Heart left ventricle (tissue), 16 donors: ENCODE measurements at regions not wholly inside any gene's neighbourhood (a gene's known extent, or its start where the extent isn't known, plus 50 kb on each side); places are given as distances from the start of the nearest gene placed in this dataset.

ENCODE experiments used
- ATAC-seq, 4 donors: fragments of 200-7000 bp; cut with Tn5 transposase; one replicate each; pipeline ENCODE4 v1.9.1; 2020 to 2022; ENCODE audit warnings: moderate library complexity in 4 of 4, mild to moderate bottlenecking in 3 of 4, moderate number of reproducible peaks in 1 of 4
- DNase-seq, 5 donors: peaks; one replicate each; pipeline ENCODE4 v3.0.0-alpha.2; 2020
- H3K27ac ChIP-seq, 12 donors: fragments of 200-600 bp; sonication (generic) in 4 of 12; one replicate each; pipeline versions ENCODE4 v1.5.0 to v1.8.0; 2016 to 2022; ENCODE audit warnings: mild to moderate bottlenecking in 2 of 12
- H3K27me3 ChIP-seq, 9 donors: fragments of 200-600 bp; sonication (generic) in 2 of 9; one replicate each; pipeline versions ENCODE4 v1.5.1 to v1.8.0; 2016 to 2022; ENCODE audit warnings: mild to moderate bottlenecking in 3 of 9
- H3K36me3 ChIP-seq, 9 donors: fragments of 200-600 bp; sonication (generic) in 2 of 9; one replicate each; pipeline versions ENCODE4 v1.5.0 to v1.8.0; 2018 to 2022; ENCODE audit warnings: mild to moderate bottlenecking in 2 of 9
- H3K4me1 ChIP-seq, 12 donors: fragments of 200-600 bp; sonication (generic) in 4 of 12; one replicate each; pipeline versions ENCODE4 v1.5.0 to v1.8.0; 2016 to 2022; ENCODE audit warnings: mild to moderate bottlenecking in 3 of 12
- H3K4me3 ChIP-seq, 12 donors: fragments of 200-600 bp; sonication (generic) in 4 of 12; one replicate each; pipeline versions ENCODE4 v1.5.0 to v1.8.0; 2017 to 2022; ENCODE audit warnings: mild to moderate bottlenecking in 9 of 12, moderate library complexity in 4 of 12
- H3K9me3 ChIP-seq, 12 donors: fragments of 200-600 bp; sonication (generic) in 4 of 12; one replicate each; pipeline versions ENCODE4 v1.5.0 to v1.8.0; 2016 to 2022; ENCODE audit warnings: mild to moderate bottlenecking in 1 of 12
- POLR2A ChIP-seq, 2 donors: fragments of 450-650 bp; IDR thresholded peaks; one replicate each; pipeline ENCODE4 v1.6.1; 2017; ENCODE audit warnings: antibody characterized with exemption in 2 of 2, mild to moderate bottlenecking in 2 of 2, moderate library complexity in 2 of 2
- WGBS, 4 donors: extraction: QIAGEN DNeasy Blood & Tissue Kit in 2 of 4; methylation state at CpG; one replicate each; pipeline versions ENCODE4 v1.1.5 to v1.1.7; 2013 to 2018; 5-methylcytosine and 5-hydroxymethylcytosine counted together
- intact Hi-C, 10 donors: fragments of 100-400 bp; cut with DNase I; formaldehyde crosslinking; loops; one replicate each; pipeline versions ENCODE4 v1.11.1 to v1.14.2; 2022
- TF ChIP-seq, protein P1 (sequence below), 12 donors: fragments of 200-600 bp; sonication (generic) in 4 of 12; IDR thresholded peaks; one replicate each; pipeline versions ENCODE4 v1.5.0 to v1.8.0; 2018 to 2022; ENCODE audit warnings: antibody characterized with exemption in 12 of 12, mild to moderate bottlenecking in 5 of 12
- donor health status: ischemic (EF 13 %, LVEDD 7.1; RV severe dilation, severe dysfunction).
- donor health status: healthy with polysubstance abuse.
- donor health status: DM: no; HTN: yes; CAD: no.
- donor health status: DM: no; HTN: no; CAD: no.
- donor health status: ischemic (EF 25% LVEDD 6.9; RV normal size, moderate dysfunction).
- donor health status: ischemic (EF 25% LVEDD 5.7; RV mildly dilated, moderate dysfunction).
- donor health status: healthy.
- donor health status: DM: yes; HTN: yes; CAD: no.
- donor health status: ischemic (EF 35%, LVEDD 5.7; RV mildly dilated, moderate dysfunction).
- donor health status: nonischemic (EF 11% LVEDD 7.7; RV severe dilation, severe dysfunction).
- donor health status: DM: yes; HTN: yes; CAD: no.
- donor health status: PGD.
- donor health status: ischemic (EF 29% LVEDD 5.4; RV normal size, mild dysfunction).
- donor health status: nonischemic (EF 23%, LVEDD 6.1; RV moderate dilation, normal function).

DNA sequence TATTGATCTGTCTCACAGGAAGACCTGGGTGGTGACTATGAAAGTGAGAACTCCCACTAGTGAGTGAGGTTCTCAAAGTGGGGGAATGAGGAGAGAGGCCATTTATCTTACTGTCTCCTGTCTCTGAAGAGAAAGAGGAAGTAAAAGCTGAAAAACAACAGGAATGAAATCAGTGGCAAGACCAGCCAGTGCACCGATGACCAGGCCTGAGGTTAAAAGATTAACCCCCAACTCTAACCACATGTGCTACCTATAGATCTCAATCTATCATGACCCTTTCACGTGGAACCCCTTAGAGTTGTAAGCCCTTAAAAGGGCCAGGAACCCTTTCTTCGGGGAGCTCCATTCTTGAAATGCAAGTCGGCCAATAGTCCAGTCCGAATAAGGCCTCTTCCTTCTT lies 239.3 kb upstream of the CNTN6 start:
- H3K27ac ChIP-seq: no peak overlapping the region
- DNase-seq (no peak), ATAC-seq (no peak)
- no peaks in the 10 kb centered on the region for H3K27me3 ChIP-seq
- H3K4me1 ChIP-seq: no peaks in the 10 kb centered on the region
- WGBS, 4 donors: 74 to 83% (median 75%) methylated on average over 5 of the region's 5 CpGs
- intact Hi-C loops: no loop called here
- no peak for TF ChIP-seq POLR2A (IDR thresholded peaks at IDR 0.05)
- TF ChIP-seq, protein P1, sequence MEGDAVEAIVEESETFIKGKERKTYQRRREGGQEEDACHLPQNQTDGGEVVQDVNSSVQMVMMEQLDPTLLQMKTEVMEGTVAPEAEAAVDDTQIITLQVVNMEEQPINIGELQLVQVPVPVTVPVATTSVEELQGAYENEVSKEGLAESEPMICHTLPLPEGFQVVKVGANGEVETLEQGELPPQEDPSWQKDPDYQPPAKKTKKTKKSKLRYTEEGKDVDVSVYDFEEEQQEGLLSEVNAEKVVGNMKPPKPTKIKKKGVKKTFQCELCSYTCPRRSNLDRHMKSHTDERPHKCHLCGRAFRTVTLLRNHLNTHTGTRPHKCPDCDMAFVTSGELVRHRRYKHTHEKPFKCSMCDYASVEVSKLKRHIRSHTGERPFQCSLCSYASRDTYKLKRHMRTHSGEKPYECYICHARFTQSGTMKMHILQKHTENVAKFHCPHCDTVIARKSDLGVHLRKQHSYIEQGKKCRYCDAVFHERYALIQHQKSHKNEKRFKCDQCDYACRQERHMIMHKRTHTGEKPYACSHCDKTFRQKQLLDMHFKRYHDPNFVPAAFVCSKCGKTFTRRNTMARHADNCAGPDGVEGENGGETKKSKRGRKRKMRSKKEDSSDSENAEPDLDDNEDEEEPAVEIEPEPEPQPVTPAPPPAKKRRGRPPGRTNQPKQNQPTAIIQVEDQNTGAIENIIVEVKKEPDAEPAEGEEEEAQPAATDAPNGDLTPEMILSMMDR (IDR thresholded peaks at IDR 0.05): no peak
- no peaks in the 10 kb centered on the region for H3K36me3 ChIP-seq
- no peak overlapping the region for H3K4me3 ChIP-seq
- H3K9me3 ChIP-seq: peaks cover 0 to 6% (median 0%) of the 10 kb centered on the region in 12 donors

DNA sequence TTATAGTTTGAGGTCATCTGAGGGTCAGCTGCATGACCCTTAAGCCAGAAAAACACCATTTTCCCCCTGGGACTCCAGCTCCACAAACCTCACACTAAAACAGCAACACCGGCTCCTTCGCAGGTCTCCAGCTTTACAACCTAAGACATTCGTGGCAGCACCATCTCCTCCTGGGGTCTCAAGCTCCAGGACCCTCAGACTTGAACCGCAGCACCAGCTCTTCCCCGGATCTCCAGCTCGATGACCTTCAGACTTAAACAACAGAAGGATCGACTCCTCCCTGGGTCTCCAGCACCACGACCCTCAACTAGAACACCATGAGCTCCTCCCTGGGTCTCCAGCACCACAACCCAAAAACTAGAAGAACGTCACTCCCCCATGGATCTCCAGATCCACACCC lies 233.7 kb upstream of the CNTN6 start:
- ATAC-seq: no peak
- WGBS, 4 donors: 75 to 83% (median 81%) methylated on average over 9 of the region's 9 CpGs
- no peaks in the 10 kb centered on the region for H3K36me3 ChIP-seq

DNA sequence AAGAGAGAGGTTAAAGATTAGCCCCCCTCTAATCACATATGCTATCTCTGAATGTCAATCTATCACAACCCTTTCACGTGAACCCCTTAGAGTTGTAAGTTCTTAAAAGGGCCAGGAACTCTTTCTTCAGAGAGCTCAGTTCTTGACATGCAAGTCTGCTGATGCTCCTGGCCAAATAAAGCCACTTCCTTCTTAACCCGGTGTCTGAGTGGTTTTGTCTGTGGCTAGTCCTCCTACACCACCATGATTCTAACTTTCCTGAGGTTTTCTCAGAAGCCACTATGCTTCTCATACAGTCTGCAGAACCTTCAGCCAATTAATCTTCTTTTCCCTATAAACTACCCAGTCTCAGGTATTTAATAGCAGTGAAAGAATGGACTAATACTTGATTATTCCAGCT lies 231.1 kb upstream of the CNTN6 start:
- WGBS, 4 donors: 61 to 81% (median 74%) methylated on average over 2 of the region's 2 CpGs
- no peak for ATAC-seq

More for the DNA sequence above, 233.7 kb upstream of the CNTN6 start:
- Histone ChIP-seq H3K27ac (no peak overlapping the region), H3K4me1 (no peaks in the 10 kb centered on the region), H3K27me3 (no peaks in the 10 kb centered on the region), H3K4me3 (no peak overlapping the region), H3K9me3 (peaks cover 0 to 7% (median 0%) of the 10 kb centered on the region in 12 donors)
- DNase-seq: no peak
- intact Hi-C loops: no loop called here
- TF ChIP-seq, protein P1 (IDR thresholded peaks at IDR 0.05): no peak
- no peak for TF ChIP-seq POLR2A (IDR thresholded peaks at IDR 0.05)

DNA sequence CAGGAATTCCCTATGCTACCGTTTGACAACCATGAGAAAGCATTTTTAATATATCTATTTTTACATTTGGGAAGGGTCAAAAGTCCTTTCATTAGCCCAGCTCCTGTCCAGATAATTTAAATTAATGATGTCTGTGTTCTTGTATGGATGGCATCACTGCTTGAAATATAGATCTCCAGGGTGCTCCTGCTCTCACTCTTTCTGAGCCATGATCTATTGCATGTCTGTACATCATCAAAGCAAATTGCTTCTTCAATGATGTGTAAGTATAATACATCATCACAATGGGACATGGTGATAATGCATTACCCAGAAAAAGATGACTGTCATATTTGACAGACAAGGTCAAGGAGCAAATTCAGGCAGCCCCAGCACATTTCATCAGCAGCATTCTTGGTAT lies 223.6 kb upstream of the CNTN6 start:
- intact Hi-C loops: no loop called here
- DNase-seq (no peak), ATAC-seq (no peak)
- TF ChIP-seq, protein P1 (IDR thresholded peaks at IDR 0.05): no peak
- no peak for TF ChIP-seq POLR2A (IDR thresholded peaks at IDR 0.05)
- Histone ChIP-seq H3K27ac (no peak overlapping the region), H3K36me3 (no peaks in the 10 kb centered on the region), H3K9me3 (peaks cover 0 to 4% (median 0%) of the 10 kb centered on the region in 12 donors), H3K4me1 (no peaks in the 10 kb centered on the region), H3K27me3 (no peaks in the 10 kb centered on the region), H3K4me3 (no peak overlapping the region)
- 54 to 67% (median 57%) methylated on average over 1 of the region's 1 CpG for WGBS, 4 donors

More for the DNA sequence above, 231.1 kb upstream of the CNTN6 start:
- Histone ChIP-seq H3K36me3 (no peaks in the 10 kb centered on the region), H3K4me3 (no peak overlapping the region), H3K9me3 (peaks cover 0 to 7% (median 0%) of the 10 kb centered on the region in 12 donors), H3K27me3 (no peaks in the 10 kb centered on the region), H3K27ac (no peak overlapping the region), H3K4me1 (no peaks in the 10 kb centered on the region)
- intact Hi-C loops: no loop called here
- DNase-seq: no peak
- TF ChIP-seq, protein P1 (IDR thresholded peaks at IDR 0.05): no peak
- no peak for TF ChIP-seq POLR2A (IDR thresholded peaks at IDR 0.05)
